ENCODE measurements at regions not wholly inside any gene's neighbourhood (a gene's known extent, or its start where the extent isn't known, plus 50 kb on each side); places are given as distances from the start of the nearest gene placed in this dataset.
A peak's percentile ranks its signal among the peaks of the same experiment; 100 is the strongest.
"Not testable (repeated sequence)": the region's sequence is repeated elsewhere in the genome, so short reads cannot be mapped to it uniquely, and the experiment has no call there.

DNA sequence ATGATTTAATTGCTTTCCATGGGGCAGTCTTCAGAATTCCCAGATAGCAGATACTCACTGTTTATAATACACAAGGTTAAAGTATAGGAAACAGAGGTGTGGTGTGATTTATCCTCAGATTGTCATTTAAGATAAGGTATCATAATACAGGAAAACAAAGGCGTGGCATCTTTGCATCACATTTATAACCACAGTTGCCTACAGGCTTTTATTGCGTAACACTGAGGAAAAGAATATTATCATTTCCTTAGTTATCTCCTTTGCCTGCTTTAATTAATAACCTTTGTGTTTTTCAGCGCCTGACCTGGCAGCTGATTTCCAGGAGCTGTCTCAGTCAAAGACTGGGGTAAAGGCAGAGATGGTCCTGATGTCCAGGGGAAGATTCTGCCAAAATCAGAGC lies 68.8 kb downstream of the SSX7 start:
- no peak for ATAC-seq

DNA sequence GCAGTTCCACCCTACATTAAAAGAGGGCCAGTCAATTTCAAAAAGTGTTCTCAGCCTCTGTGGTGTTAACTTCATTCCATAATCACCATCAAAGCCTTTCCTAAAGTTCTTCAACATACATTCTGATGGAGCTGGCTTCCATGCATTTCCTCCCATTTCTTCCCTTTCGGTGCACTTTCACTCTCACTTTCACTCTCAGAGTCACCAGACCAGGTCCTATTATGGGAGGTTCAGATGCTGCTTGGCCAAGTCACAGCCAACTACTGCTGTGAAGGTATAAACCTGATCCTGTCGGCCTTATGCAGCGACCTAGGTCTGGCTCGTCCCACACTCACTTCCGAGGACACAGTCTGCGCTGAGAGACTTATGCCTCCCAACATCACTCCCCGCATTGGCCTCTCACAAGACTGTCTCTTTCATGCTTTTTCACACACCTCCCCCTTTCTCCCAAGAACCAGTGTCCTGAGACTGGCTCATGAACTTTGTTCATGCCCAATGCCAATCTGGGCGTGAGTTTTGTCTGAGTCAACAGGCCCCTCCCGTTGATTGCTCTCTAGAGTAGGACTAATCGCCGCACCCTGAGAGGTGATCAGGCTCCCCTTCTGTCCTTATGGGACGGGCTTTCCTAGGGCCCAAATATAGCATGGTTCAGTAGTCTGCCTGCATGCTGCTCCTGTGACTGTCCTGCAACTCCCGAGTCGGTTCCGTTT lies 60.8 kb upstream of the XAGE1B start:
- ATAC-seq: peak; percentile 63

DNA sequence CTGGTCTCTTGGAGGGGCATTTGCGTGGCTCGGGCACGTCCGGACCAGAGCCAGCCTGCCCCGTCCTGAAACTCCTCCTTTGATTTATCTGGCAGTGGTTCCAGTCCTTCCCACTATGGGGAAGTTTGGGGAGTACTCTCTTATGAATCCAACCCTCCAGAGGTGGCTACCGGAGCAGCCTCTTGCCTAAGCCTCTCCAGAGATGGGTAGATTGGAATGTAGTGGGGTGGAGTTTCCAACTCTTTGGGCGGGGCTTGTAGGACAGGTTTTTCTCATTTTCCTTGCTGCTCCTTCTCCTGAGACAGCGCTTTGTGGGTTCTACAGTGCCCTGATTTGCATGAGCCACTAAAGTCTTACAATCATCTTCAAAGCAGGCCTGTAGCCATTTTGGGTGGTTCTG lies 60.1 kb upstream of the XAGE1B start:
- peak; percentile 93 for ATAC-seq

DNA sequence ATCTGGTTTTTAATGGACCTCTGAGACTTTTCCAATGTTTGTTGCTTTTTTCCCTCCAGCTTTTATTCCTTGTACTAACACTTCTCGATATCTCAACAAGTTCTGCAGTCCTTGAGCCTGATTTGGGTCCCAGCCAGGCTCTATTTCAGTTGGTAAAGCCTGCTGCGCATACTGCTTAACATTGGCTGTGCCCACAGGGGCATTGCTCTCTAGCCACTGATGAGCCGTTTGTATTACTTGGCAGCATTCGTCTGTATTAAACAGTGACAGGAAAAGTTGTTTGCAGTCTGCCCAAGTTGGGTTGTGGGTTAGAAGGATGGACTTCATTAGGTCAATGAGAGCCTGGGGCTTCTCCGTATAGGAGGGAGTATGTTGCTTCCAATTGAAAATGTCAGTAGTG lies 59.6 kb upstream of the XAGE1B start:
- peak; percentile 32 for ATAC-seq

DNA sequence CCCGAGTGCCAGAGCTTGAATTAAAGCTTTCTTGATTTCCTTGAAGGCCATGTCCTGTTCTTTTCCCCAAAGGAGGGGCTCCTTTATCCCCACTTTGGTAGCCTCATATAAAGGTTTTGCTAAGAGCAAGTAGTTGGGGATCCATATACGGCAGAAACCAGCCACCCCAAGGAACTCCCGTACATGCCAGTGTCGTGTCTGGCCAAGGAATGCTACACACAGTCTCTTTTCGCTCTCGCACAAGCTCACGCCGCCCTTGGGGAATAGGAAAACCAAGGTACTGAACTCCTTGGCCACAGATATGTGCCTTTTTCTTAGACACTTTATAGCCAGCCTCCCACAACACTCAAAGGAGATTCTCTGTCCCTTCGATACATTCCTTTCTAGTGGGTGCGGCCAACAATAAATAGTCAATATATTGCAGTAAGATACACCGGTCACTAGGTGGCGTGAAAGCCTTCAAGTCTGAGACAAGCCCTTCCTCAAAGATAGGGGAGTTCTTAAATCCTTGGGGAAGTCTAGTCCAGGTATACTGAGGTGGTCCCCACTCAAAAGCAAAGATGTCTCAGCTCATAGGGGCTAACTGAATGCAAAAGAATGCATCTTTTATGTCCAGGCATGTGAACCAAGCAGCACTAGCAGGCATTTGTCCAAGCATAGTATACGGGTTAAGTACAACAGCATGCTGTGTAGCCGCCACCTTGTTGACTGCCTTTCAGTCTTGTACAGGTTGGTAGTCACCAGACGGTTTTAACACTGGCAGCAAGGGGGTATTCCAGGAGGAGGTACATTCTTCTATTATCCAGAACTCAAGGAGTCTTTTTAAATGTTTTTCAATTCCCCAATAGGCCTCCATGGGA lies 57.8 kb upstream of the XAGE1B start:
- peak; percentile 32 for ATAC-seq

DNA sequence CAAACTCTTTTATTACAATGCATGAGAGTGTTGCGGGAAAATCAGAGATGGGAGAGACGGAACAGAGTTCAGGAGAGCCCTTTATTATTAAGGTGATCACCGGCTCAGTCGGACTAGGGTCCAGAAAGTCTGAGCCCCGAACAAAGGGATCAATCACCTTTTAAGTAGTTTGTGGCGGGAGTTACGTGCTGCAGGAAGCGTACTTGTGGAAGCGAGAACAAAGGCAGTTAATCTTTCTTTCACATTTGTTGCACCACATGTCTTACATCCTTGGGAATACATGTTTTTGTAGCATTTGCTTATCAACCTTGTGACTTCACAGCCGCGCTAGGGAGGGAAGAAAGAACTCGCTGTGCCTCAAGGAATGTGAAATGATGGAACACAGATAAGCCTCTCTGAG lies 51.3 kb upstream of the XAGE1B start:
- not testable (repeated sequence) for ATAC-seq

Measured in esophagus mucosa (tissue), 1 donor.